ENCODE measurements at regions not wholly inside any gene's neighbourhood (a gene's known extent, or its start where the extent isn't known, plus 50 kb on each side); places are given as distances from the start of the nearest gene placed in this dataset.
"Not testable (repeated sequence)": the region's sequence is repeated elsewhere in the genome, so short reads cannot be mapped to it uniquely, and the experiment has no call there.

- no peak for DNase-seq
Observed at GRCh38 chr5:127216143-127216542, 74.5 kb upstream of the MEGF10 start.

- DNase-seq = no peak
Observed at GRCh38 chr5:127216898-127217675, 73.5 kb upstream of the MEGF10 start.

- DNase-seq = not testable (repeated sequence)
Observed at GRCh38 chr5:127221936-127222335, 68.7 kb upstream of the MEGF10 start.

GRCh38 chr5:127222571-127223156, 67.9 kb upstream of the MEGF10 start:
- DNase-seq = not testable (repeated sequence)

GRCh38 chr5:127223256-127223974, 67.2 kb upstream of the MEGF10 start:
- no peak for DNase-seq

GRCh38 chr5:127227881-127228280, 62.7 kb upstream of the MEGF10 start:
- no peak for DNase-seq

- DNase-seq = no peak
Observed at GRCh38 chr5:127228540-127229184, 61.9 kb upstream of the MEGF10 start.

- peak; percentile 65 for DNase-seq
Observed at GRCh38 chr5:127229185-127229889, 61.3 kb upstream of the MEGF10 start.

- no peak for DNase-seq
Observed at GRCh38 chr5:127231118-127231517, 59.5 kb upstream of the MEGF10 start.

GRCh38 chr5:127233590-127233989, 57.0 kb upstream of the MEGF10 start:
- no peak for DNase-seq

GRCh38 chr5:127235136-127235535, 55.5 kb upstream of the MEGF10 start:
- DNase-seq = no peak

- DNase-seq = no peak
Observed at GRCh38 chr5:127236254-127236653, 54.3 kb upstream of the MEGF10 start.
